Mesenchymal stem cell (in vitro differentiated cells and primary cell): ENCODE measurements at regions not wholly inside any gene's neighbourhood (a gene's known extent, or its start where the extent isn't known, plus 50 kb on each side); places are given as distances from the start of the nearest gene placed in this dataset.

ENCODE experiments used
- DNase-seq: peaks from one replicate; pipeline ENCODE4 v3.0.0-alpha.2; 2013
- H2AFZ ChIP-seq: one replicate; pipeline ENCODE4 v1.6.1; 2013; ENCODE audit warnings: low read depth, mild to moderate bottlenecking, control low read depth, inconsistent platforms, low read length, moderate library complexity
- H2AK5ac ChIP-seq: 2 replicates; pipeline ENCODE4 v1.6.1; 2013; ENCODE audit warnings: low read length, moderate library complexity, mild to moderate bottlenecking, inconsistent platforms; ENCODE audit not compliant: severe bottlenecking
- H2BK120ac ChIP-seq: one replicate; pipeline ENCODE4 v1.6.1; 2013; ENCODE audit warnings: low read depth, mild to moderate bottlenecking, inconsistent platforms, low read length, moderate library complexity
- H2BK12ac ChIP-seq, 2 experiments: one replicate each; pipeline ENCODE4 v1.6.1; 2013; ENCODE audit warnings: inconsistent platforms in 2 of 2, low read length in 2 of 2, mild to moderate bottlenecking in 2 of 2, moderate library complexity in 2 of 2, control low read depth in 1 of 2
- H2BK15ac ChIP-seq: one replicate; pipeline ENCODE4 v1.6.1; 2013; ENCODE audit warnings: mild to moderate bottlenecking, low read depth, inconsistent platforms; ENCODE audit not compliant: poor library complexity, severe bottlenecking
- H2BK5ac ChIP-seq: 2 replicates; pipeline ENCODE4 v1.6.1; 2013; ENCODE audit warnings: low read depth, mild to moderate bottlenecking, low read length, control low read depth, inconsistent platforms; ENCODE audit not compliant: poor library complexity, severe bottlenecking
- H3K14ac ChIP-seq, 2 experiments: one replicate each; pipeline ENCODE4 v1.6.1; 2013; ENCODE audit warnings: inconsistent platforms in 2 of 2, low read length in 2 of 2, control low read depth in 1 of 2, mild to moderate bottlenecking in 1 of 2, moderate library complexity in 1 of 2
- H3K18ac ChIP-seq, 2 experiments: one replicate each; pipeline ENCODE4 v1.6.1; 2013; ENCODE audit warnings: inconsistent platforms in 2 of 2, low read length in 2 of 2, control low read depth in 1 of 2, low read depth in 1 of 2, mild to moderate bottlenecking in 1 of 2
- H3K23ac ChIP-seq, 2 experiments: one replicate each; pipeline ENCODE4 v1.6.1; 2013; ENCODE audit warnings: inconsistent platforms in 2 of 2, low read length in 2 of 2, mild to moderate bottlenecking in 2 of 2, moderate library complexity in 2 of 2, control low read depth in 1 of 2
- H3K27ac ChIP-seq: 2 replicates; pipeline ENCODE4 v1.5.1; 2013; ENCODE audit warnings: mild to moderate bottlenecking, moderate library complexity, low read length, control low read depth, inconsistent platforms; ENCODE audit not compliant: poor library complexity, severe bottlenecking
- H3K27me3 ChIP-seq, 2 experiments: 2 replicates each; pipeline versions ENCODE4 v1.6.1 to v1.7.0; 2013; ENCODE audit warnings: low read length in 2 of 2, mild to moderate bottlenecking in 2 of 2, moderate library complexity in 2 of 2, control low read depth in 1 of 2, inconsistent platforms in 1 of 2; ENCODE audit not compliant: control insufficient read depth in 1 of 2, insufficient read depth in 1 of 2
- H3K36me3 ChIP-seq, 2 experiments: 2 replicates each; pipeline versions ENCODE4 v1.6.1 to v1.7.0; 2013; ENCODE audit warnings: low read length in 2 of 2, control low read depth in 1 of 2, inconsistent platforms in 1 of 2, low read depth in 1 of 2, mild to moderate bottlenecking in 1 of 2; ENCODE audit not compliant: insufficient read depth in 2 of 2, control insufficient read depth in 1 of 2
- H3K4ac ChIP-seq, 2 experiments: one replicate each; pipeline ENCODE4 v1.6.1; 2013; ENCODE audit warnings: inconsistent platforms in 2 of 2, low read length in 2 of 2, mild to moderate bottlenecking in 2 of 2, moderate library complexity in 2 of 2, control low read depth in 1 of 2, low read depth in 1 of 2
- H3K4me1 ChIP-seq: 2 replicates; pipeline ENCODE4 v1.6.1; 2013; ENCODE audit warnings: low read depth, low read length, control low read depth; ENCODE audit not compliant: control insufficient read depth, insufficient read depth
- H3K4me2 ChIP-seq: 2 replicates; pipeline ENCODE4 v1.6.1; 2013; ENCODE audit warnings: low read length, mild to moderate bottlenecking, inconsistent platforms; ENCODE audit not compliant: poor library complexity, severe bottlenecking
- H3K4me3 ChIP-seq, 2 experiments: 2 replicates each; pipeline versions ENCODE4 v1.5.1 to v1.7.0; 2013; ENCODE audit warnings: low read length in 2 of 2, mild to moderate bottlenecking in 2 of 2, control low read depth in 1 of 2, low read depth in 1 of 2; ENCODE audit not compliant: insufficient read depth in 1 of 2
- H3K79me1 ChIP-seq: replicated peaks from 2 replicates; pipeline ENCODE4 v1.6.1; 2013; ENCODE audit warnings: mild to moderate bottlenecking, control low read depth, low read length, inconsistent platforms; ENCODE audit not compliant: poor library complexity, severe bottlenecking
- H3K9ac ChIP-seq: 2 replicates; pipeline ENCODE4 v1.7.0; 2013; ENCODE audit warnings: mild to moderate bottlenecking, low read length, moderate library complexity
- H3K9me3 ChIP-seq: 2 replicates; pipeline ENCODE4 v1.7.0; 2013; ENCODE audit warnings: mild to moderate bottlenecking, low read length; ENCODE audit not compliant: control insufficient read depth
- H4K8ac ChIP-seq: one replicate; pipeline ENCODE4 v1.6.1; 2013; ENCODE audit warnings: inconsistent platforms, mild to moderate bottlenecking, low read length, moderate library complexity
- H4K91ac ChIP-seq: one replicate; pipeline ENCODE4 v1.6.1; 2013; ENCODE audit warnings: mild to moderate bottlenecking, low read length, inconsistent platforms
- WGBS: methylation state at CpG from one replicate; pipeline ENCODE4 v1.1.7; 2013; ENCODE audit warnings: mixed read lengths; 5-methylcytosine and 5-hydroxymethylcytosine counted together

GRCh38 chr10:84004221-84004620 lies 135.1 kb upstream of the GHITM start:
- Histone ChIP-seq H4K8ac (no peak overlapping the region), H3K4me3 (no peak overlapping the region), H2BK120ac (no peak overlapping the region), H3K9ac (no peak overlapping the region), H3K79me1 (no peaks in the 10 kb centered on the region), H4K91ac (no peak overlapping the region), H3K27me3 (no peaks in the 10 kb centered on the region), H3K36me3 (no peaks in the 10 kb centered on the region), H2AFZ (no peak overlapping the region), H3K27ac (no peak overlapping the region), H2BK5ac (no peak overlapping the region), H3K9me3 (no peaks in the 10 kb centered on the region), H2AK5ac (no peak overlapping the region), H2BK15ac (no peak overlapping the region), H3K23ac (no peak overlapping the region), H3K4me2 (no peak overlapping the region), H3K14ac (no peak overlapping the region), H3K4ac (no peak overlapping the region), H3K18ac (no peak overlapping the region), H3K4me1 (no peaks in the 10 kb centered on the region), H2BK12ac (no peak overlapping the region)
- no peak for DNase-seq
- WGBS = no CpG with 5 or more reads among the region's 2 CpGs

GRCh38 chr10:84005403-84005802 lies 133.9 kb upstream of the GHITM start:
- Histone ChIP-seq H4K91ac (no peak overlapping the region), H3K4me2 (no peak overlapping the region), H3K4ac (no peak overlapping the region), H3K23ac (no peak overlapping the region), H3K79me1 (no peaks in the 10 kb centered on the region), H3K4me3 (no peak overlapping the region), H2BK12ac (no peak overlapping the region), H4K8ac (no peak overlapping the region), H2AFZ (no peak overlapping the region), H3K27ac (no peak overlapping the region), H3K9ac (no peak overlapping the region), H2AK5ac (no peak overlapping the region), H3K18ac (no peak overlapping the region), H3K36me3 (no peaks in the 10 kb centered on the region), H3K14ac (no peak overlapping the region), H3K27me3 (no peaks in the 10 kb centered on the region), H3K4me1 (no peaks in the 10 kb centered on the region), H2BK120ac (no peak overlapping the region), H2BK15ac (no peak overlapping the region), H2BK5ac (no peak overlapping the region), H3K9me3 (no peaks in the 10 kb centered on the region)
- peak; percentile 1 for DNase-seq
- 40% methylated on average over 3 of the region's 3 CpGs for WGBS

GRCh38 chr10:84007482-84007881 lies 131.8 kb upstream of the GHITM start:
- no CpG with 5 or more reads among the region's 5 CpGs for WGBS
- H2BK5ac ChIP-seq = no peak overlapping the region
- H3K18ac ChIP-seq = no peak overlapping the region

GRCh38 chr10:84008878-84009277 lies 130.4 kb upstream of the GHITM start:
- Histone ChIP-seq H3K79me1 (no peaks in the 10 kb centered on the region), H3K36me3 (no peaks in the 10 kb centered on the region), H2BK12ac (no peak overlapping the region), H3K4me3 (no peak overlapping the region), H3K4ac (no peak overlapping the region), H2AFZ (no peak overlapping the region), H3K4me2 (no peak overlapping the region), H3K27me3 (peaks cover 0 to 4% of the 10 kb centered on the region in 2 experiments), H3K14ac (no peak overlapping the region), H3K4me1 (no peaks in the 10 kb centered on the region), H3K23ac (no peak overlapping the region), H4K91ac (no peak overlapping the region), H3K9me3 (no peaks in the 10 kb centered on the region), H3K9ac (no peak overlapping the region), H3K27ac (no peak overlapping the region), H4K8ac (no peak overlapping the region), H2BK15ac (no peak overlapping the region), H2AK5ac (no peak overlapping the region), H2BK120ac (no peak overlapping the region), H3K18ac (no peak overlapping the region), H2BK5ac (no peak overlapping the region)
- WGBS = 56% methylated on average over 2 of the region's 3 CpGs
- DNase-seq = no peak

More at GRCh38 chr10:84007482-84007881, 131.8 kb upstream of the GHITM start:
- Histone ChIP-seq H2BK12ac (no peak overlapping the region), H3K23ac (no peak overlapping the region), H3K27ac (no peak overlapping the region), H3K9ac (no peak overlapping the region), H2BK120ac (no peak overlapping the region), H3K14ac (no peak overlapping the region), H3K4ac (no peak overlapping the region), H2AK5ac (no peak overlapping the region), H4K8ac (no peak overlapping the region), H3K4me2 (no peak overlapping the region), H3K79me1 (no peaks in the 10 kb centered on the region), H3K27me3 (peaks cover 0 to 4% of the 10 kb centered on the region in 2 experiments), H3K4me3 (no peak overlapping the region), H3K36me3 (no peaks in the 10 kb centered on the region), H2AFZ (no peak overlapping the region), H2BK15ac (no peak overlapping the region), H4K91ac (no peak overlapping the region), H3K4me1 (no peaks in the 10 kb centered on the region), H3K9me3 (no peaks in the 10 kb centered on the region)
- DNase-seq = no peak
